ENCODE measurements at regions not wholly inside any gene's neighbourhood (a gene's known extent, or its start where the extent isn't known, plus 50 kb on each side); places are given as distances from the start of the nearest gene placed in this dataset.

GRCh38 chr4:151993521-151993920, 232.7 kb upstream of the GATB start:
- in situ Hi-C loops (cut with MboI), result no loop called here

GRCh38 chr4:151992332-151993154, 231.7 kb upstream of the GATB start:
- no peak overlapping the region for H3K4me3 ChIP-seq
- no peaks in the 10 kb centered on the region for H3K36me3 ChIP-seq (ENCODE audit: low read depth)
- TF ChIP-seq EZH2phosphoT487 (IDR thresholded peaks at IDR 0.05; ENCODE audit: insufficient read depth, low read depth) (no peak), EZH2 (IDR thresholded peaks at IDR 0.05; ENCODE audit: insufficient read depth, poor library complexity, severe bottlenecking) (no peak)
- H3K4me2 ChIP-seq (ENCODE audit: unreplicated experiment), result no peak overlapping the region
- no peaks in the 10 kb centered on the region for H3K27me3 ChIP-seq (replicated peaks; ENCODE audit: insufficient read depth)
- H3K27ac ChIP-seq, result no peak overlapping the region
- in situ Hi-C loops (cut with MboI), result no loop called here
- H3F3A ChIP-seq (ENCODE audit: insufficient read depth), result peaks cover 22% of the 10 kb centered on the region
- no peaks in the 10 kb centered on the region for H4K20me1 ChIP-seq (ENCODE audit: insufficient read depth)
- no peaks in the 10 kb centered on the region for H3K9me2 ChIP-seq (ENCODE audit: insufficient read depth)
- no peaks in the 10 kb centered on the region for H3K79me2 ChIP-seq (ENCODE audit: insufficient read depth)
- no peak overlapping the region for H3K9ac ChIP-seq
- H3K4me1 ChIP-seq (ENCODE audit: insufficient read depth), result peaks cover 20% of the 10 kb centered on the region
- WGBS, 2 experiments (ENCODE audit: low coverage in 1 of 2, low lambda C conversion rate in 2 of 2, missing lambda C conversion rate in 2 of 2), result 85 to 86% methylated on average over 5 of the region's 5 CpGs
- no peak for DNase-seq
- H2AFZ ChIP-seq, result no peak overlapping the region
- no peaks in the 10 kb centered on the region for H3K9me3 ChIP-seq (ENCODE audit: low read depth)

More at GRCh38 chr4:151993521-151993920, 232.7 kb upstream of the GATB start:
- no peak overlapping the region for H3K4me2 ChIP-seq (ENCODE audit: unreplicated experiment)
- H4K20me1 ChIP-seq (ENCODE audit: insufficient read depth), result no peaks in the 10 kb centered on the region
- 81 to 86% methylated on average over 8 of the region's 8 CpGs for WGBS, 2 experiments (ENCODE audit: low coverage in 1 of 2, low lambda C conversion rate in 2 of 2, missing lambda C conversion rate in 2 of 2)
- H3K4me1 ChIP-seq (ENCODE audit: insufficient read depth), result peaks cover 20% of the 10 kb centered on the region
- no peak overlapping the region for H3K4me3 ChIP-seq
- no peak for TF ChIP-seq EZH2 (IDR thresholded peaks at IDR 0.05; ENCODE audit: insufficient read depth, poor library complexity, severe bottlenecking)
- TF ChIP-seq EZH2phosphoT487 (IDR thresholded peaks at IDR 0.05; ENCODE audit: insufficient read depth, low read depth), result no peak
- DNase-seq, result no peak
- H3K9ac ChIP-seq, result no peak overlapping the region
- no peaks in the 10 kb centered on the region for H3K9me3 ChIP-seq (ENCODE audit: low read depth)
- H3K9me2 ChIP-seq (ENCODE audit: insufficient read depth), result no peaks in the 10 kb centered on the region
- no peak overlapping the region for H2AFZ ChIP-seq
- H3K27ac ChIP-seq, result no peak overlapping the region
- no peaks in the 10 kb centered on the region for H3K79me2 ChIP-seq (ENCODE audit: insufficient read depth)
- H3K27me3 ChIP-seq (replicated peaks; ENCODE audit: insufficient read depth), result no peaks in the 10 kb centered on the region
- no peaks in the 10 kb centered on the region for H3K36me3 ChIP-seq (ENCODE audit: low read depth)
- H3F3A ChIP-seq (ENCODE audit: insufficient read depth), result peaks cover 22% of the 10 kb centered on the region

- Histone ChIP-seq H3K4me3 (no peak overlapping the region), H3K27me3 (replicated peaks; ENCODE audit: insufficient read depth) (no peaks in the 10 kb centered on the region), H3K9ac (no peak overlapping the region), H3K9me3 (ENCODE audit: low read depth) (no peaks in the 10 kb centered on the region), H3K79me2 (ENCODE audit: insufficient read depth) (no peaks in the 10 kb centered on the region), H2AFZ (no peak overlapping the region), H3F3A (ENCODE audit: insufficient read depth) (peaks cover 22% of the 10 kb centered on the region), H3K9me2 (ENCODE audit: insufficient read depth) (no peaks in the 10 kb centered on the region), H3K4me2 (ENCODE audit: unreplicated experiment) (no peak overlapping the region), H4K20me1 (ENCODE audit: insufficient read depth) (no peaks in the 10 kb centered on the region), H3K27ac (no peak overlapping the region), H3K36me3 (ENCODE audit: low read depth) (no peaks in the 10 kb centered on the region), H3K4me1 (ENCODE audit: insufficient read depth) (peaks cover 20% of the 10 kb centered on the region)
- in situ Hi-C loops (cut with MboI), result no loop called here
- WGBS, 2 experiments (ENCODE audit: low coverage in 1 of 2, low lambda C conversion rate in 2 of 2, missing lambda C conversion rate in 2 of 2), result 88 to 89% methylated on average over 2 of the region's 2 CpGs
- TF ChIP-seq EZH2phosphoT487 (IDR thresholded peaks at IDR 0.05; ENCODE audit: insufficient read depth, low read depth), result no peak
- no peak for TF ChIP-seq EZH2 (IDR thresholded peaks at IDR 0.05; ENCODE audit: insufficient read depth, poor library complexity, severe bottlenecking)
- no peak for DNase-seq
These were observed 231.0 kb upstream of the GATB start for GRCh38 chr4:151991884-151992167.

- Histone ChIP-seq H3K79me2 (ENCODE audit: insufficient read depth) (no peaks in the 10 kb centered on the region), H3K4me2 (ENCODE audit: unreplicated experiment) (no peak overlapping the region), H3K4me1 (ENCODE audit: insufficient read depth) (peaks cover 20% of the 10 kb centered on the region), H3F3A (ENCODE audit: insufficient read depth) (peaks cover 22% of the 10 kb centered on the region), H3K27ac (peak overlapping the region; percentile 49), H3K9me3 (ENCODE audit: low read depth) (no peaks in the 10 kb centered on the region), H3K36me3 (ENCODE audit: low read depth) (no peaks in the 10 kb centered on the region), H3K4me3 (no peak overlapping the region), H4K20me1 (ENCODE audit: insufficient read depth) (no peaks in the 10 kb centered on the region), H3K9ac (no peak overlapping the region), H3K27me3 (replicated peaks; ENCODE audit: insufficient read depth) (no peaks in the 10 kb centered on the region), H3K9me2 (ENCODE audit: insufficient read depth) (no peaks in the 10 kb centered on the region), H2AFZ (no peak overlapping the region)
- TF ChIP-seq EZH2 (IDR thresholded peaks at IDR 0.05; ENCODE audit: insufficient read depth, poor library complexity, severe bottlenecking), result no peak
- no peak for TF ChIP-seq EZH2phosphoT487 (IDR thresholded peaks at IDR 0.05; ENCODE audit: insufficient read depth, low read depth)
- WGBS, 2 experiments (ENCODE audit: low coverage in 1 of 2, low lambda C conversion rate in 2 of 2, missing lambda C conversion rate in 2 of 2), result 80 to 81% methylated on average over 10 of the region's 10 CpGs
- DNase-seq, result no peak
- in situ Hi-C loops (cut with MboI), result no loop called here
These were observed 230.4 kb upstream of the GATB start for GRCh38 chr4:151991001-151991883.

Data from GM23248 (cell line).